ENCODE measurements at regions not wholly inside any gene's neighbourhood (a gene's known extent, or its start where the extent isn't known, plus 50 kb on each side); places are given as distances from the start of the nearest gene placed in this dataset.

GRCh38 chr20:40120827-40121226 lies 568.2 kb downstream of the MAFB start:
- no peak for DNase-seq

DNA sequence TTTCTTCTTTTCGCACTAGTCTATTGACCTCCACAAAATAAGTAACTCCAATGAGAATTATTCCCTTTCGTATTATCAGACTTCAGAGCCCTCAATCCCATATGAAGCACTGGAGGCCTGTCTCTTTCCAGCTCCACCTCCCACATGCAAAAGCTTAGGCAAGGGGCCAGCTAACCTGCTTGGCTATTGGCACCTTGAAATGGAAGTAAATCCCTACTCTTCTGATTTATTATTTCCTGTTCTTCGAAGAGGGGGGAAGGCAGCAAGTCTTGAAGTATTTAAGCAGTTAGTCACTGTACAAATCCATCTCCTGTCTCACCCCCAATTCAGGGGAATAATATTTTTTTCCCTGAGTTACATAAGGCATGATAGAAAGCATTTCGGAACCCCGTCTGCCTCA lies 577.8 kb downstream of the MAFB start:
- DNase-seq, result no peak

- no peak for DNase-seq
These were observed 578.7 kb downstream of the MAFB start for GRCh38 chr20:40110311-40110831.

GRCh38 chr20:40109136-40109535 lies 579.9 kb downstream of the MAFB start:
- no peak for DNase-seq

GRCh38 chr20:40108321-40108720 lies 580.7 kb downstream of the MAFB start:
- DNase-seq, result no peak

DNA sequence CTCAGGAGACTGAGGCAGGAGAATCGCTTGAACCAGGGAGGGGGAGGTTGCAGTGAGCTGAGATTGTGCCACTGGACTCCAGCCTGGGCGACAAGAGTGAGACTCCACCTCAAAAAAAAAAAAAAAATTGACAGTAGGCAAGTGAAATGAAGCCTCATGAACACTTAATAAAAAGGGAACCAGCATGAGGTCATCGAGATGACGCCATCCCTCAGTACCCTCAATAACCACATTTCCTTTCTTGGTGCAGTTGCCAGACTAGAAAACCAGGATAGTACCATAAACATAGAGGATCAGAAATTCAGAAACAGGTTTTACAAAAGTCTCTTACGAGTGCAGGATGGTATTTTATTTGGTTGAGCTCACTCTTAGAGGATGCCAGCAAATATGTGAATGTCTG lies 584.1 kb downstream of the MAFB start:
- DNase-seq, result no peak

- DNase-seq, result no peak
These were observed 585.6 kb downstream of the MAFB start for GRCh38 chr20:40103420-40103819.

- DNase-seq, result no peak
These were observed 587.5 kb downstream of the MAFB start for GRCh38 chr20:40101560-40101959.

GRCh38 chr20:40100261-40100660 lies 588.8 kb downstream of the MAFB start:
- DNase-seq, result no peak

DNA sequence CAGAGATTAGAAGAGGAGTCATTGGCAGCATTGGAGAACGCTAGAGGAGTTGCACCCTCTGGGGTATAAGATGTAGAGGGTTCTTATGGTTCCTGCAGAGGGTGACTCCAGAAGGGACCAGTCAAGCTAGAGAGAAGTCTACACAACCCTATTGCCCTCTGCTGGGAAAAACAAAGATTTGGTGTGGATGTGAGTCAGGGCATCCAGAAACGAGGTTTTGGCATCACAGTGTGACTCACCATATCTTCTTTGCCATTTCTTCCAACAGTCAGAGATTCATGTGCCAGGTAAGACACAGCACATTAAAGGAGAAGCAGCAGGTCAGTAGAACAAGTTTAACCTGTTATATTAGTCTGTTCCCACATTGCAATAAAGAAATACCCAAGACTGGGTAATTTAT lies 598.8 kb downstream of the MAFB start:
- DNase-seq, result no peak

- DNase-seq, result no peak
These were observed 601.5 kb downstream of the MAFB start for GRCh38 chr20:40087496-40087895.

DNA sequence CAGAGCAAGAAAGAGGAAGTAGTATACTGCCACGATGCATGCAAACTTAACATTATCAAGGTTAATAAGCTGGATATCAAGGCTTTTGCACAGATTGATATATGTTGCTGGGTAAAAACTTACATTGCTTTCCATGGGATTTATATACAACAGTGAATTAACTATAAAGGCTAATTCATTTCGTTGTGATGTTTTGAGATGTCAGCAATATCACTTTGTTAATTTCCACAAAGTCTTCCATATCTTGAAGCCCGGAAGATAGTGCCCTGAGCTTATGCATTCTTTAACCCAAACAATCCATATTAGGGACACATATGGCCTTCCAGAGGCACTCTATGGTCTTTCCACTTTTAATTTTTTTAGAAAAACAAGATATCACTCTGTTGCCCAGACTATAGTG lies 603.5 kb downstream of the MAFB start:
- no peak for DNase-seq

- no peak for DNase-seq
These were observed 606.6 kb downstream of the MAFB start for GRCh38 chr20:40082436-40082835.

DNA sequence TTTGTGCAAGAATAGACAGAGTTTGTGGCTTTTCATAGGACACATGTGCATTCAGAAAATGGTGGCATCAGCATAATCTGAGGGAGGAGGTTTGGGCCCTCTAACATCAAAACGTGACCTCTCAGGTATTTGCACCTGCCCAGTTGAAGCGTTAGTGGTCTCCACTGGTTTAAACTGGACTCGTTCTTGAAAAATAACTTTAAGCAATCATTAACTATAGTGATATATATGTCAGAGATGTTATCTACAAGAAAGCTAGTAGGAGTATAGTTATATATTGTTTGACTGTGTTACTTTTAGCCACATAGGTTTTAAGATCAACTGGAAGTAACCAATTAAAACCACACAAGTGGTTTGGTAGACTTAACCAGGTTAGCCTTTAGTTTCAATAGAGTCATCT lies 607.4 kb downstream of the MAFB start:
- DNase-seq, result no peak

GRCh38 chr20:40080041-40080652 lies 608.9 kb downstream of the MAFB start:
- DNase-seq, result no peak

GRCh38 chr20:40073535-40074111 lies 615.4 kb downstream of the MAFB start:
- no peak for DNase-seq

DNA sequence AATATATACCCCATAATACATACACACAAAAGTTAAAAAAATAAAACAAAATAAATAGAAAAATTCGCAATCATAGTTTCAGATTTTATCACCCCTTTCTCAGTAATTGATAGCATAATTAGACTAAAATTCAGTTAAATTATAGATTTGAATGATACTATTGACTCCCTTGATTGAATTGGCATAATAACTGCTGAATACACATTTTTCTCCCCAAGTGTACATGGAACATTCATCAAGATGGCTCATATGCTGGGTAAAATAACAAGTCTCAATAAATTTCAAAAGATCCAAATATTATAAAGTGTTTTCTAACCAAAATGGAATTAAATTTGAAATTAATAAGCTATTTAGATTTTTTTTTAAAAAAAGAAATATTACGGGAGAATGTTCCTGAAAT lies 616.1 kb downstream of the MAFB start:
- DNase-seq, result no peak

- no peak for DNase-seq
These were observed 632.9 kb downstream of the MAFB start for GRCh38 chr20:40056171-40056570.

DNA sequence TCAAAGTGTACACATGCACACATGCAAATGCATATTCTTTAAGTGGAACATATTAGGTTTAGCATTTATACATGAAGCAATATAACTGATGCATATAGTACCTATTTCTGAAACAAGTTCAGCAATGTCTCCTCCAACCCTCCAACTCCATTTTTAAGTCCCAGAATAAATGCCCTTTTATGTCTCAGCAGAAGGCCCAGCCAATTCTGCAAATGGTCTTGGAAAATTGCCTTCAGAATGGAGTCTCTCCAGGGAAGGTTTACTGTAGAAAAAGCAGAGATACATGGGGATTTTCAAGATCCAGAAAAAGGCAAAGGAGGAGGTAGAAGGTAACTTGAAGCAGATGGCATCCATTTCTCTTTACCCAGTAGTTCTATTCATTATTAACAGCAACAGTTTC lies 633.3 kb downstream of the MAFB start:
- no peak for DNase-seq

DNA sequence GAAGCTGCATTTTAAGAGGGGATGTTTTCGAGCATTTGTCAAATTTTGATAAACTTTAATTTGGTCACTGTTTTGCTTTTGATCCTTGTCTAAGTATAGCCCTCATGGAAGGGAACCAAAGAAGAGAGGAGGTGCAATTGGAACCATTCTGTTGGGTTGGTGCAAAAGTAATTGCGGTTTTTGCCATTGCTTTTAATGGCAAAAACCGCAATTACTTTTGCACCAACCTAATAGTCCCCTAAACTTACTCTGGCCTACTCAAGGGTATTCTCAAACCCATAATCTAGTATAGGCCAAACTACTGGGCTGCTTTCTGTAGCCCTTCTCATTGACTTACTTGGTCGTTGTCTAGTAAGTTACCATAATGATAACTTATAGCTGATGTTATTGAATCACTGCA lies 634.7 kb downstream of the MAFB start:
- no peak for DNase-seq

DNA sequence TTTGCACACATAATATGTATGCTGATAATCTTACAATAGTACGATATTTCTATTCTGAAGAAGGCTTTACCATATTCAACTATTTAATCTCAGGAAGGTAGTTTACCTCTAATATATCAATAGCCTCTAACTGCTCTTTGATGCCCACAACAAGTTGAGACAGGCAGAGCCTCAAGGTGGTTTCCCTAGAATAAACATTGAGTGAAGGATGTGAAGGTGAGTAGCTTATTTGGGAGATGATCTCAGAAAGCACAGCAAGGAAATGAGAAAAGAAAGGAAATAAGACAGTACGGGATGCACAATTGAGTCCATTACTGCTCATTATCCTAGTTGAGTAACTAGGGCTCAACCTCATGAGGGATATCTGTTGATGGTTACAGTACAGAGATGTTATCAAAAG lies 638.4 kb downstream of the MAFB start:
- no peak for DNase-seq

DNA sequence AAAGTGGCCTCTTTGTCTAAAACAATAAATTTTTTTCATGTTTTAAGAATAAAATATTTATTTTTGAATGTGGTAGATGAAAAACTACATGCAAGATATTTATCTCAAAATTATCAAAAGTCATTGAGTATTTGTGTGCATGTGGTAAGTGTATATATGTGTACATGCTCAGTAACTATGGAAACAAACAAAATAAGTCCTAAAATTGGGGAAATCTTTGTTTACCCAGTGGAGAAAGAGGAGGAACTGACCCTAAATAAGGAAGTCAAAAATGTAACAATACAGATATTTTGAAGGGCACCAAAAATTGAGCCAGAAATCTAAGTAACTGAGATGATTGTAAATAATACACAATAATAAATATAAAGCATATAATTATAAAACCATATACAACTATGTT lies 639.2 kb downstream of the MAFB start:
- DNase-seq, result no peak

GRCh38 chr20:40046703-40047102 lies 642.3 kb downstream of the MAFB start:
- DNase-seq, result no peak

- DNase-seq, result no peak
These were observed 651.5 kb downstream of the MAFB start for GRCh38 chr20:40037511-40037910.

DNA sequence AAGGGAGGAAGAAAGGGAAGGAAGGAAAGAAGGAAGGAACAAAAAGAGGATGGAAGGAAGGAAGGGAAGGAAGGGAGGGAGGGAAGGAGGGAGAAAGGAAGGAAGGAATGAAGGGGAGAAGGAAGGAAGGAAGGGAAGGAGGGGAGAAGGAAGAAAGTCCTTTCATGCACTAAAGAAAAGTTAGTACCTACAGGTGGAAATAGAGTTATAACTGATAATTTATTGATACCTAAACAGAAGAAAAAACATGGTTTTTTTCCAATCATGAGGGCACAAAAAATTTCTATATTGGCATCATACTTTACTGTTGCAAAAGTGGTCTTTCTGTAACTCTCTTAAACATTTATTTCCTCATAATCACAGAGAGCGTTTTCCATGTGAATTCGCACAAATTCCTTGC lies 659.4 kb downstream of the MAFB start:
- no peak for DNase-seq
